Stromal cell of bone marrow (primary cell): ENCODE measurements at regions not wholly inside any gene's neighbourhood (a gene's known extent, or its start where the extent isn't known, plus 50 kb on each side); places are given as distances from the start of the nearest gene placed in this dataset.

Experiments used
- DNase-seq: peaks from one replicate; pipeline ENCODE4 v3.0.0-alpha.2; 2012; ENCODE audit warnings: low read depth

GRCh38 chr5:135248801-135249231 lies 150.2 kb downstream of the MACROH2A1 start:
- DNase-seq: no peak

- DNase-seq: peak; percentile 89
These were observed 151.9 kb downstream of the MACROH2A1 start for GRCh38 chr5:135246923-135247795.

GRCh38 chr5:135246605-135246922 lies 152.5 kb downstream of the MACROH2A1 start:
- DNase-seq: no peak

- no peak for DNase-seq
These were observed 153.2 kb downstream of the MACROH2A1 start for GRCh38 chr5:135245521-135246499.

GRCh38 chr5:135244620-135245021 lies 154.4 kb downstream of the MACROH2A1 start:
- DNase-seq: no peak

GRCh38 chr5:135243556-135244285 lies 155.3 kb downstream of the MACROH2A1 start:
- no peak for DNase-seq

GRCh38 chr5:135242866-135243555 lies 156.0 kb downstream of the MACROH2A1 start:
- peak; percentile 48 for DNase-seq

- DNase-seq: no peak
These were observed 156.8 kb downstream of the MACROH2A1 start for GRCh38 chr5:135242021-135242865.

GRCh38 chr5:135241536-135241935 lies 157.5 kb downstream of the MACROH2A1 start:
- no peak for DNase-seq

- DNase-seq: no peak
These were observed 158.2 kb downstream of the MACROH2A1 start for GRCh38 chr5:135240781-135241360.

GRCh38 chr5:135240283-135240633 lies 158.8 kb downstream of the MACROH2A1 start:
- DNase-seq: no peak

GRCh38 chr5:135239453-135240282 lies 159.4 kb downstream of the MACROH2A1 start:
- no peak for DNase-seq

- DNase-seq: no peak
These were observed 160.2 kb downstream of the MACROH2A1 start for GRCh38 chr5:135238622-135239452.

- DNase-seq: no peak
These were observed 161.3 kb downstream of the MACROH2A1 start for GRCh38 chr5:135237748-135238103.

GRCh38 chr5:135236908-135237747 lies 161.9 kb downstream of the MACROH2A1 start:
- DNase-seq: no peak

- DNase-seq: no peak
These were observed 162.7 kb downstream of the MACROH2A1 start for GRCh38 chr5:135236228-135236907.
